GM23248 (cell line): ENCODE measurements at regions not wholly inside any gene's neighbourhood (a gene's known extent, or its start where the extent isn't known, plus 50 kb on each side); places are given as distances from the start of the nearest gene placed in this dataset.

Source experiments
- EZH2 ChIP-seq: fragments of 200-600 bp; sonication (generic); IDR thresholded peaks from 2 replicates; pipeline ENCODE4 v1.6.1; 2018; ENCODE audit warnings: antibody characterized with exemption, mild to moderate bottlenecking; ENCODE audit not compliant: insufficient read depth, poor library complexity, severe bottlenecking
- EZH2phosphoT487 ChIP-seq: fragments of 200-600 bp; sonication (generic); IDR thresholded peaks from 2 replicates; pipeline ENCODE4 v1.6.1; 2018; ENCODE audit warnings: antibody characterized with exemption, moderate library complexity, mild to moderate bottlenecking, low read depth; ENCODE audit not compliant: insufficient read depth

- TF ChIP-seq EZH2 (no peak), EZH2phosphoT487 (no peak)
These were observed 196.3 kb downstream of the AXIN2 start for GRCh38 chr17:65365169-65365568.
